Head of caudate nucleus (tissue), 42 donors: ENCODE measurements at regions not wholly inside any gene's neighbourhood (a gene's known extent, or its start where the extent isn't known, plus 50 kb on each side); places are given as distances from the start of the nearest gene placed in this dataset.
A peak's percentile ranks its signal among the peaks of the same experiment; 100 is the strongest.

Experiments used
- DNase-seq, 42 donors: peaks; one replicate each; pipeline versions ENCODE4 v3.0.0 to v3.0.0-alpha.2; 2020 to 2021; ENCODE audit warnings: mixed read lengths in 7 of 42
- intact Hi-C: fragments of 100-400 bp; cut with DNase I; formaldehyde crosslinking; loops from one replicate; pipeline ENCODE4 v1.15.0; 2022

DNA sequence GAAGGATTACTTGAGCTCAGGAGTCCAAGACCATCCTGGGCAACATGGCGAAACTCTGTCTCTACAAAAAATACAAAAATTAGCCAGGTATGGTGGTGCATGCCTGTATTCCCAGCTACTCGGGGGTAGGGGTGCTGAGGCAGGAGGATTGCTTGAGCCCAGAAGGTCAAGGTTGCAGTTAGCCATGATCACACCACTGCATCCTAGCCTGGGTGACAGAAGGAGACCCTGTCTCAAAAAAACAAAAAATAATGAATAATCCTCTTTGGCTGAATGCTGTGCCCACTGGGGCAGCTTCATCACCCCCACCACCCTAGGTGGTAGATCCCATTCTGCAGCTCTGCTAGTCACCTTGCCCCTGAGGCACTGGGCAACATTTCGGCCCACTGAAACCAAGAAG, 109.4 kb downstream of the ZFP36L2 start:
- intact Hi-C loops, result no loop called here
- no peak for DNase-seq

- intact Hi-C loops, result no loop called here
- no peak for DNase-seq
These were observed 110.5 kb downstream of the ZFP36L2 start for GRCh38 chr2:43115881-43116280.

DNA sequence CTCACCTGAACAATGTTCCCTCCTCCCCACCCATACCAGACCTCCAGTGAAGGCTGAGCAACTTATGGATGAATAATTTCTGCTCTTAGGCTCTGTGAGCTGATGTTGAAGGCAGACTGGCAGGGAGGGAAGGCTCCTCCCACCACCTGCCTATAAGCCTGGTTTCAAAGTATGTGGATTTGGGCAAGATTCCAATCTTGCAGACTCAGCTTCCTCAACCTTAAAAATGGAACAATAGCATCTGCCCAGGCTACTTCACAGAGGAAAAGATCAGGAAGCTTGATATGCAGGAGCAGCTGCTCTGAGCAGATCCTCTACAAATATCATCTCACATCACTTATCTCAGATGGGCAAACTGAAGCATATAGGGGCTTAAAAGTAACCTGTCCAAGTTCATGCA, 112.2 kb downstream of the ZFP36L2 start:
- peak in 1 of 42 donors; percentile 26 for DNase-seq
- intact Hi-C loops, result no loop called here

DNA sequence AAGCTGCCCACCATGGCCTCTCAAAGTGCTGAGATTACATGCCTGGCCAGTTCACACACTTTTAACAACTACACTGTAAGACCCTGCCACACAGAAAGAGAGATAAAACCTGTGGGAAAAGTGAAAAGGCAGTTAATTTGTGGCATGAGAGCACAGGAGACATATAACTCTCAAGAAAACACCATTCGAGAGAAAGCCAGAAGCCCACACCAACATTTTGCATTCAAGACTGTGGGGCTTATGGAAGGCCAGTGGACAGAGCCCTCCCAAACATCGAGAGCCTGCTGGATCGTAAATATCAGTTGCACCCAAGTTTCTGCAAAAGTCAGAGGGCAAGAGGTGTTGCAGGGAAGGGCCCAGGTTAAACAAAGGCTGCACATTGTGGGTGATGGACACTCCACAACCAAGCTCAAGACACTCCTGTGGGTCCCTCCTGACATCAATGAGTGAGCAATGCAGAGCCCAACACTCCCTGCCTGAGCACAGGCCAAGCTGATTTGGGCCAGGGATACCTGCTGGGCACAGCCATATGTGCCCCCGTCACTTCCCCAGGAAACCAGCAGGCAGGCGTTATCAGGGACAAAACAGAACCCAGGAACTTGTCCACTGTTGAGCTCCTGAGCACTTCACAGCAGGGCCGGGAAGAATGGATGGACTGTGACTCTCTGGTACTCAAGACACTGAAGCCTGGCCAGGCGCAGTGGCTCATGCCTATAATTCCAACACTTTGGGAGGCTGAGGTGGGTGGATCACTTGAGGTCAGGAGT, 114.4 kb downstream of the ZFP36L2 start:
- intact Hi-C loops, result no loop called here

GRCh38 chr2:43110442-43110871, 115.9 kb downstream of the ZFP36L2 start:
- intact Hi-C loops, result no loop called here
- peak in 1 of 42 donors; percentile 38 for DNase-seq

More for the DNA sequence above, 114.4 kb downstream of the ZFP36L2 start:
- DNase-seq, result no peak

GRCh38 chr2:43109261-43109743, 117.1 kb downstream of the ZFP36L2 start:
- peak in 3 of 42 donors; percentile 31 to 41 (median 35) for DNase-seq
- intact Hi-C loops, result no loop called here

- intact Hi-C loops, result no loop called here
- DNase-seq, result peak in 1 of 42 donors; percentile 39
These were observed 118.7 kb downstream of the ZFP36L2 start for GRCh38 chr2:43107679-43108078.

DNA sequence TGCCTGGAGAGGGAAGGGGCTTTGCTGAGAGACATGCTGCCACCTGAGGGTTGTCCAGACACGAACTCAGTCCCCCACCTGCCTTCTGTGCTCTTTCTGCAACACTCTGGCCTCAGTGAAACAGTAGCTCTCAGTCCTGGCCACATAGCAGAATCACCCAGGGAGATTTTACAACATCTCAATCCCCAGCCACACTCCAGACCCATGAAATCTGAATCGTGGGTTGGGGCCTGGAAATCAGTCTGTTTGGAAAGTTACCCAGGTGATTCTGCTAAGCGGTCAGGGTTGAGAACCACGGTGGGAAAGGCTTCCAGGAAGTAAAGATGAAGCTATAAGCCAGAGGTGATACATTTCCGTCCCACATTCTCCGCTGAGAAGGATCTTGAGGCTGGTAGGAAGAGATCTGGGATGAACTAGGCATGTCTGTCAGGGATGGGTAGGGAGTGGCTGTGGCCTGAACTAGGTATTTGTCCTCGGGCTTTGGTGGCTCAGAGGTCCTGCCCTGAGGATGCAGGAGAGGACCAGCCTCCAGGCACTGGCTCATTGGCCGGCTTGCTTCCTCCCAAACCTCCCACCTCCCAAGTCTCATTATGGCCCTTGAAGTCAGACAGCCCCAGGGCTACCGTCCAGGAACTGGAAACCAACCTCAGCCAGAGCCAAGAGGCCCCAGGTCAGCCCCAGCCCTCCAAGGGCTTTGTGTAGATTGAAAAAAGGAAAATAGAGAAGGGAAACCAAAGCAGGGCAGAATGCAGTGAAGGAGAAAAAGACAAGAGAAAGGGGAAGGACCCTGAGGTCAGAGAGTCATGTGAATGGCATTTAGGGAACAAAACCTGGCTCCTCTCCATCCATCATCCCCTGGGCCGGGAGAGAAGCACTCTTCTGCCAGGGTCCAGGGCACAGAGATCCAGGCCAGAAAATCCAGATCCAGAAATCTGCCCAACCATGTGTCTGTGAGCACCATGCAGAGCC, 119.6 kb downstream of the ZFP36L2 start:
- intact Hi-C loops, result no loop called here
- peak in 16 of 42 donors; percentile 11 to 67 (median 51) for DNase-seq

GRCh38 chr2:43105586-43106558, 120.5 kb downstream of the ZFP36L2 start:
- intact Hi-C loops, result no loop called here
- peak in 8 of 42 donors; percentile 17 to 65 (median 50) for DNase-seq

GRCh38 chr2:43104763-43105162, 121.6 kb downstream of the ZFP36L2 start:
- DNase-seq, result no peak
- intact Hi-C loops, result loop anchor here (5.0 kb wide), 1 partner anchor 77 kb away; no protein-coding TSS in a partner anchor

DNA sequence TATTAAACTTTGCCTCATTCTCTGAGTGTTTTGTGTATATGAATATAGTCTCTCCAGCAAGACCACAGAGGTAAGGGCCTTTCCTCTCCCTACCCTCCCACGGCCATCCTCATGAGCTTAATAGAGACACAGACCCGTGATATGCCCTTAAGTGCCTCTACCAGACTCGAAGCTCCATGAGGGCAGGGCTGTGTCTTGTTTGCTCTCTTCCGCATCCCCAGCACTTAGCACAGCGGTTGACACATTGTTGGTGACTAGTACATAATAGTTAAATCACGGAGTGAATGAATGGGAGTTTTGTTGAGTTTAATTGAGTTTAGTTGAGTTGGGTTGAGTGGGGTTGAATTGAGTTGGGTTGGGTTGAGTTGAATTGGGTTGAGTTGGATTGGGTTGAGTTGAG, 122.3 kb downstream of the ZFP36L2 start:
- intact Hi-C loops, result loop anchor here (5.0 kb wide), 1 partner anchor 77 kb away; no protein-coding TSS in a partner anchor
- DNase-seq, result no peak

DNA sequence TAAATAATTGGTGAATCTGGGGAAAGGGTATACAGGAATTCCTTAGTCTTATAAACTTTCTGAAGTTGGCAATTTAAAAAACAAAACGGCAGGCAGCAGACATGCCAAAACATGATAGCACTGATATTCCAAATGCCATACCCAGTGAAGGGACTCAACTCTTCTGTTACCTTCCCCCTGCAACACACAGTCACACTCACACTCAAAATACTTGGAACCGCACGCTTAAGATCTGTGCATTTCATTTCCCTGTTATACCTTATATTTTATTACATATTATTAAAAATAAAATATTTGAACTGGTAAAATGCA, 123.4 kb downstream of the ZFP36L2 start:
- intact Hi-C loops, result loop anchor here (5.0 kb wide), 1 partner anchor 76 kb away; no protein-coding TSS in a partner anchor
- no peak for DNase-seq

DNA sequence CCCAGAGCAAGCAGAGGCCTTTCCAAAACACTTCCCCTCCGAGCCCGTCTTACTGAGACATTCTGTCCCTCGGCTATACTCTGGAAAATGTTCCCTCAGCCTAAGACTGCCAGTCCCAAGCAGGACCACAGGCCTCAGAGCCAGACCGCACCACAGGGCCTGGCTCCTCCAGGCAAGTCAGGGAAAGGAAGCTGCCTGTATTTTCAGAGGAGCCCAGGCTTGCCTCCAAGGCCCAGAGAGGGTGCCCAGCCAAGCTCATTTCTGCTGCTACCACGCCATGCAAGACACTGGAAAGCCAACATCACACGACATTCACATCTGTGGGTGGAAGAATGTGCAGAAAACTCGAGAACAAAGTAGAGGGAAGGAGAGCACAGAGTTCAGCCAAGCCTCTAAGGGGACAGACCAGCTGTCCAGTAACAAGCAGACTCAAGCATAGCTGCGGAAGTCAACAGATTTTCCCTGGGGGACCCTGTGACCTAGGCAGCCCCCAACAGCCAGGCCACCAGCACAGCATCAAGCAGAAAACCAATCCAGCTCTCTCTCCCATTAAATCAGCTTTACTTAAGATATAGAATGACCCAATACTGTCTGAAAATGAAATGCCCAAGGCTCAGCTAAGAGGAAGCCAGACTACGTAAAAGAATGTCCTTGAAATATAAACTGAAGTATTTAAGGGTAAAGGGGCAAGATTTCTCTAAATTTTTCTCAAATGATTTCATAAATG, 123.9 kb downstream of the ZFP36L2 start:
- peak in 5 of 42 donors; percentile 26 to 60 (median 49) for DNase-seq
- intact Hi-C loops, result loop anchor here (5.0 kb wide), 1 partner anchor 75 kb away; no protein-coding TSS in a partner anchor

DNA sequence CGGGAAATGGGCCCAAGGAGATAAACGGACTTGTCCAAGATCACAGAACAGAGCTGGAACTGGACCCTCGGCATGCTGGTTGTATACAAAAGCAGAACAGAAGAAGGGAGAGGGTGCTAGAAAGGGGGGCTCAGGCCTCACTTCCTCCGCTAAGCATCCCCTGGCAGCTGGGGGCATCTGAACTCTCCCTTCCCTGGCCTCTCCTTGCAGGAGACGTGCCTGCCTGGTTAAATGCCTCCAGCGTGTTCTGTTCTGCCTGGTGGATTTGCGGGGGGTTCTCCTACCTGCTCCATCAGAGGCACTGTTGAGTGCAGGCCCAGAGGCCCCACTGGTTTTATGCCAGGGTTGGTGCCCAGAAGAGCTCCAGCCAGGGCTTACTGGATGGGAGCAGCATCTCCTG, 124.7 kb downstream of the ZFP36L2 start:
- DNase-seq, result peak in 2 of 42 donors; percentile 28 to 49
- intact Hi-C loops, result loop anchor here (2.0 to 5.0 kb wide), 2 partner anchors 74 to 125 kb away; partner anchors contain the start of gene ZFP36L2

- intact Hi-C loops, result loop anchor here (2.0 to 5.0 kb wide), 2 partner anchors 74 to 126 kb away; partner anchors contain the start of gene ZFP36L2
- peak; percentile 88 to 99 (median 95) for DNase-seq
These were observed 125.3 kb downstream of the ZFP36L2 start for GRCh38 chr2:43100883-43101662.

GRCh38 chr2:43100362-43100882, 126.0 kb downstream of the ZFP36L2 start:
- intact Hi-C loops, result loop anchor here (2.0 to 5.0 kb wide), 2 partner anchors 73 to 126 kb away; partner anchors contain the start of gene ZFP36L2
- DNase-seq, result peak in 6 of 42 donors; percentile 22 to 54 (median 40)
